Stimulated activated CD4-positive, alpha-beta T cell treated with anti-CD3 and anti-CD28 coated beads, Interleukin-4, amount 100 ng/mL, for 1 hour (primary cell): ENCODE measurements at regions not wholly inside any gene's neighbourhood (a gene's known extent, or its start where the extent isn't known, plus 50 kb on each side); places are given as distances from the start of the nearest gene placed in this dataset.

Experiments used
- DNase-seq: peaks from one replicate; pipeline ENCODE4 v3.0.0-alpha.2; 2020

- no peak for DNase-seq
Measured at GRCh38 chr5:87069311-87069710, 198.4 kb upstream of the RASA1 start.

- DNase-seq: no peak
Measured at GRCh38 chr5:87069974-87070608, 197.6 kb upstream of the RASA1 start.

- no peak for DNase-seq
Measured at GRCh38 chr5:87074072-87074471, 193.6 kb upstream of the RASA1 start.

GRCh38 chr5:87074934-87075541, 192.6 kb upstream of the RASA1 start:
- DNase-seq: no peak

GRCh38 chr5:87076411-87076810, 191.3 kb upstream of the RASA1 start:
- DNase-seq: no peak

GRCh38 chr5:87076931-87077330, 190.8 kb upstream of the RASA1 start:
- DNase-seq: no peak

- no peak for DNase-seq
Measured at GRCh38 chr5:87079219-87079618, 188.5 kb upstream of the RASA1 start.

- DNase-seq: no peak
Measured at GRCh38 chr5:87081016-87081415, 186.7 kb upstream of the RASA1 start.

GRCh38 chr5:87081511-87082372, 185.9 kb upstream of the RASA1 start:
- no peak for DNase-seq

- no peak for DNase-seq
Measured at GRCh38 chr5:87094347-87094746, 173.3 kb upstream of the RASA1 start.

GRCh38 chr5:87094833-87095232, 172.8 kb upstream of the RASA1 start:
- DNase-seq: no peak

GRCh38 chr5:87095787-87096186, 171.9 kb upstream of the RASA1 start:
- DNase-seq: no peak

- no peak for DNase-seq
Measured at GRCh38 chr5:87097664-87098063, 170.0 kb upstream of the RASA1 start.

GRCh38 chr5:87099291-87099839, 168.3 kb upstream of the RASA1 start:
- no peak for DNase-seq

- DNase-seq: no peak
Measured at GRCh38 chr5:87099968-87100367, 167.7 kb upstream of the RASA1 start.

GRCh38 chr5:87101321-87101720, 166.4 kb upstream of the RASA1 start:
- DNase-seq: no peak

GRCh38 chr5:87102841-87103240, 164.8 kb upstream of the RASA1 start:
- DNase-seq: no peak

GRCh38 chr5:87103616-87104287, 163.9 kb upstream of the RASA1 start:
- no peak for DNase-seq

- no peak for DNase-seq
Measured at GRCh38 chr5:87105577-87105976, 162.1 kb upstream of the RASA1 start.

- no peak for DNase-seq
Measured at GRCh38 chr5:87109746-87110145, 157.9 kb upstream of the RASA1 start.

GRCh38 chr5:87110721-87111120, 157.0 kb upstream of the RASA1 start:
- no peak for DNase-seq

- DNase-seq: no peak
Measured at GRCh38 chr5:87113861-87114260, 153.8 kb upstream of the RASA1 start.

- no peak for DNase-seq
Measured at GRCh38 chr5:87114631-87115030, 153.1 kb upstream of the RASA1 start.
